Panc1 (cell line): ENCODE measurements at regions not wholly inside any gene's neighbourhood (a gene's known extent, or its start where the extent isn't known, plus 50 kb on each side); places are given as distances from the start of the nearest gene placed in this dataset.

ENCODE experiments used
- POLR2AphosphoS5 ChIP-seq: IDR thresholded peaks from 2 replicates; pipeline ENCODE4 v1.6.1; 2012; ENCODE audit warnings: mild to moderate bottlenecking, low read depth, low read length, moderate library complexity
- REST ChIP-seq, 2 experiments: IDR thresholded peaks; 2 replicates each; pipeline ENCODE4 v1.6.1; 2011 to 2012; ENCODE audit warnings: low read depth in 2 of 2, control low read depth in 1 of 2, low read length in 1 of 2, mild to moderate bottlenecking in 1 of 2, moderate library complexity in 1 of 2; ENCODE audit not compliant: insufficient read depth in 1 of 2
- TF ChIP-seq, protein P1 (sequence below): fragments of 450-650 bp; IDR thresholded peaks from 2 replicates; pipeline ENCODE4 v1.5.1; 2017; ENCODE audit warnings: mild to moderate bottlenecking

DNA sequence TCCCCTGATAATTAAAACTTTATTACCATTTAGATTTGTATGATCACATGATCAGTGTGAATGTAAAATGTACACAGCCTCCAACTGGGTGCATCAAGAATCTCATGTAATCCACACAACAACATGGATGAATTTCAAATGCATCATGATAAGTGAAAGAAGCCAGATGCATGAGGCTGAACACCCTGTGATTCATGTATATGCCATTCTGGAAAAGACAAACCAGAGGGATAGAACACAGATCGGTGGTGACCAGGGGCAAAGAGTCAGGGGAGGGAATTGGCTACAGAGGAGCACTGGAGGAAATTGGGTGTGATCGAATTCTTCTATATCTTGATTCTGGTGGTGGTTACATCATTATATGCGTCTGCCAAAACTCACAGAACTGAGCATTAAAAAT, 170.7 kb upstream of the SLC24A3 start:
- TF ChIP-seq POLR2AphosphoS5 (no peak), REST (IDR thresholded peaks at IDR 0.05; ENCODE audit: insufficient read depth in 1 of 2, low read depth in 2 of 2, low read length in 1 of 2) (no peak)
- TF ChIP-seq, protein P1, sequence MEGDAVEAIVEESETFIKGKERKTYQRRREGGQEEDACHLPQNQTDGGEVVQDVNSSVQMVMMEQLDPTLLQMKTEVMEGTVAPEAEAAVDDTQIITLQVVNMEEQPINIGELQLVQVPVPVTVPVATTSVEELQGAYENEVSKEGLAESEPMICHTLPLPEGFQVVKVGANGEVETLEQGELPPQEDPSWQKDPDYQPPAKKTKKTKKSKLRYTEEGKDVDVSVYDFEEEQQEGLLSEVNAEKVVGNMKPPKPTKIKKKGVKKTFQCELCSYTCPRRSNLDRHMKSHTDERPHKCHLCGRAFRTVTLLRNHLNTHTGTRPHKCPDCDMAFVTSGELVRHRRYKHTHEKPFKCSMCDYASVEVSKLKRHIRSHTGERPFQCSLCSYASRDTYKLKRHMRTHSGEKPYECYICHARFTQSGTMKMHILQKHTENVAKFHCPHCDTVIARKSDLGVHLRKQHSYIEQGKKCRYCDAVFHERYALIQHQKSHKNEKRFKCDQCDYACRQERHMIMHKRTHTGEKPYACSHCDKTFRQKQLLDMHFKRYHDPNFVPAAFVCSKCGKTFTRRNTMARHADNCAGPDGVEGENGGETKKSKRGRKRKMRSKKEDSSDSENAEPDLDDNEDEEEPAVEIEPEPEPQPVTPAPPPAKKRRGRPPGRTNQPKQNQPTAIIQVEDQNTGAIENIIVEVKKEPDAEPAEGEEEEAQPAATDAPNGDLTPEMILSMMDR: no peak
